ENCODE measurements at regions not wholly inside any gene's neighbourhood (a gene's known extent, or its start where the extent isn't known, plus 50 kb on each side); places are given as distances from the start of the nearest gene placed in this dataset.
"Not testable (repeated sequence)": the region's sequence is repeated elsewhere in the genome, so short reads cannot be mapped to it uniquely, and the experiment has no call there.

DNA sequence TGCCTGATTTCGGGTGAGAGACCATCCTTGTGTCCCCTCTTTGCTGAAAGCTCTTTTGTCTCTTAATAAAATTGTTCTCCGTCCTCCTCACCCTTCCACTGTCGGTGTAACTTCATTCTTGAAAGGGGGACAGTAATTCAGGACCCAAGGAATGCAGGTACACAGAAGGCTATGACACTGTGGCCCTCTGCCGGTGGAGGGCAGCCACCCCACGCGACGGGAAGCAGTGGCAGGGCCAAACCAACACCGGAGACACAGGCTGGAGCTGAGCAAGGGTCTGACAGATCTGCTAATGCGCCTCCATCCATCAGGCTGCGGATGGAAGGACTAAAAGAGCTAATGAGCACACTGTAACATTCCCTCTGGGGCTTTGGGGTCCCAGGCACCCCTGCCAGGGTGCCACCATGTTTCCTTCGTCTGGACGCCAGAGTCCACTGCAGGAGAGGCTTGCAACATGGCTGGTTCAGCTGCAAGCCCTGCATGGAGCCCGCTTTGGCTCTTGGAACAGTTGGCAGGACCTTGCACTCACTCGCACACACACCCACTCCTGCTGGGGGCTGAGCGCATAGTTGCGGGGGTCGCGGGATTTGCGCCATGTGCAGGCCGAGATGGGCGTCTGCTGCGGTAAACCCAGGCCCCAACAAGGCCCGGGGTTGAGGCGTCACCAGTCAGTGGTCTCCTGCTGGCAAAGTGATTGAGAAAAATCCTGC, 544.1 kb upstream of the CDH7 start:
- H3K4me1 ChIP-seq (ENCODE audit: insufficient read depth, low read length) = no peaks in the 10 kb centered on the region
- H3F3A ChIP-seq (ENCODE audit: low read length, unreplicated experiment) = no peaks in the 10 kb centered on the region
- H3K79me2 ChIP-seq (ENCODE audit: low read length) = no peaks in the 10 kb centered on the region
- H3K9ac ChIP-seq (ENCODE audit: low read length) = no peak overlapping the region
- ChIA-PET CTCF (no interaction called here), POLR2A (ENCODE audit: unreplicated experiment) (no interaction called here)
- intact Hi-C loops (cut with micrococcal nuclease) = no loop called here
- no peak overlapping the region for H3K4me2 ChIP-seq (ENCODE audit: low read length)
- H3K9me2 ChIP-seq (replicated peaks; ENCODE audit: low read length) = no peaks in the 10 kb centered on the region
- ATAC-seq (peak; percentile 49; the same call in 1 of the 2 replicates), DNase-seq (peak; percentile 32)
- no peaks in the 10 kb centered on the region for H4K20me1 ChIP-seq (ENCODE audit: low read length)
- no peaks in the 10 kb centered on the region for H3K36me3 ChIP-seq (ENCODE audit: low read depth, low read length)
- H3K9me3 ChIP-seq (ENCODE audit: low read length) = no peaks in the 10 kb centered on the region
- no peak overlapping the region for H3K4me3 ChIP-seq (ENCODE audit: low read length)
- H3K27ac ChIP-seq (ENCODE audit: low read length) = no peak overlapping the region
- TF ChIP-seq CTCF (conservative IDR thresholded peaks at IDR 0.05; ENCODE audit: low read depth, low read length) (peak; percentile 63), EZH2phosphoT487 (IDR thresholded peaks at IDR 0.05; ENCODE audit: borderline replicate concordance, low read length) (no peak)
- peak overlapping the region; percentile 45; the same call in 1 of the 2 replicates for H2AFZ ChIP-seq (ENCODE audit: low read length)
- H3K27me3 ChIP-seq (ENCODE audit: low read length) = no peaks in the 10 kb centered on the region
- BruUV-seq (replicated peaks) = no TSS peak

DNA sequence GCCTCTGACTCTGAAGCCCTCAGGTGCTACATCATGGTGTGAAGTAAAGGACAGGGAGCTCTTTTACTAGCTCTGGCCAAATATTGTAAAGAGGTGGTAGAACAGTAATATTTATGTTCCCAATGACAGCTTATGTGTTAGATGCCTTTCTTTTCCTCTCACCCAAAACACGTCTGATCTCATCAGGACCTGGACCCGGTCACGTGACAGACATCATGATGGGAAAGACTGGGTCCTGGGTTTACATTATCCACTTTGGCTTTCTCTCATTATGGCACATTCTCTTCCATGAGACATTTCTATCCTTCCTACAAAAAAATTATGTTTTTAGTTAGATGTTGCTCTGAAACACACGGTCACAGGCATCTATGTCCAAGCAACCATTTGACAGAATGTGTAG, 548.7 kb upstream of the CDH7 start:
- no TSS peak for BruUV-seq (replicated peaks)
- no peak overlapping the region for H3K9ac ChIP-seq (ENCODE audit: low read length)
- no peaks in the 10 kb centered on the region for H3F3A ChIP-seq (ENCODE audit: low read length, unreplicated experiment)
- H3K27me3 ChIP-seq (ENCODE audit: low read length) = no peaks in the 10 kb centered on the region
- no peak overlapping the region for H3K4me2 ChIP-seq (ENCODE audit: low read length)
- no peaks in the 10 kb centered on the region for H3K9me3 ChIP-seq (ENCODE audit: low read length)
- ATAC-seq (no peak), DNase-seq (no peak)
- POLR2A ChIA-PET (ENCODE audit: unreplicated experiment) = no interaction called here
- no peaks in the 10 kb centered on the region for H4K20me1 ChIP-seq (ENCODE audit: low read length)
- H3K27ac ChIP-seq (ENCODE audit: low read length) = no peak overlapping the region
- intact Hi-C loops (cut with micrococcal nuclease) = no loop called here
- no peaks in the 10 kb centered on the region for H3K36me3 ChIP-seq (ENCODE audit: low read depth, low read length)
- H3K9me2 ChIP-seq (replicated peaks; ENCODE audit: low read length) = no peaks in the 10 kb centered on the region
- H2AFZ ChIP-seq (ENCODE audit: low read length) = no peak overlapping the region
- H3K79me2 ChIP-seq (ENCODE audit: low read length) = no peaks in the 10 kb centered on the region
- H3K4me3 ChIP-seq (ENCODE audit: low read length) = no peak overlapping the region
- TF ChIP-seq CTCF (conservative IDR thresholded peaks at IDR 0.05; ENCODE audit: low read depth, low read length) (no peak), EZH2phosphoT487 (IDR thresholded peaks at IDR 0.05; ENCODE audit: borderline replicate concordance, low read length) (no peak), EZH2 (IDR thresholded peaks at IDR 0.05; ENCODE audit: low read length, unreplicated experiment) (no peak)
- no peaks in the 10 kb centered on the region for H3K4me1 ChIP-seq (ENCODE audit: insufficient read depth, low read length)
- CTCF ChIA-PET = no interaction called here

- intact Hi-C loops (cut with micrococcal nuclease) = no loop called here
- no TSS peak for BruUV-seq (replicated peaks)
These were observed 575.1 kb upstream of the CDH7 start for GRCh38 chr18:65175681-65176080.

GRCh38 chr18:65162086-65162485, 588.7 kb upstream of the CDH7 start:
- CTCF ChIA-PET; POLR2A ChIA-PET (ENCODE audit: unreplicated experiment); BruUV-seq (replicated peaks): not testable (repeated sequence)

More at GRCh38 chr18:65175681-65176080, 575.1 kb upstream of the CDH7 start:
- Histone ChIP-seq H4K20me1 (ENCODE audit: low read length) (no peaks in the 10 kb centered on the region), H3K27me3 (ENCODE audit: low read length) (no peaks in the 10 kb centered on the region), H3K79me2 (ENCODE audit: low read length) (no peaks in the 10 kb centered on the region), H3K4me2 (ENCODE audit: low read length) (no peak overlapping the region), H3K4me3 (ENCODE audit: low read length) (no peak overlapping the region), H3K36me3 (ENCODE audit: low read depth, low read length) (no peaks in the 10 kb centered on the region), H3K27ac (ENCODE audit: low read length) (no peak overlapping the region), H3K9me3 (ENCODE audit: low read length) (no peaks in the 10 kb centered on the region), H2AFZ (ENCODE audit: low read length) (no peak overlapping the region), H3K9me2 (replicated peaks; ENCODE audit: low read length) (no peaks in the 10 kb centered on the region), H3K9ac (ENCODE audit: low read length) (no peak overlapping the region), H3F3A (ENCODE audit: low read length, unreplicated experiment) (no peaks in the 10 kb centered on the region), H3K4me1 (ENCODE audit: insufficient read depth, low read length) (no peaks in the 10 kb centered on the region)
- ChIA-PET POLR2A (ENCODE audit: unreplicated experiment) (no interaction called here), CTCF (no interaction called here)
- ATAC-seq (no peak), DNase-seq (no peak)
- TF ChIP-seq EZH2 (IDR thresholded peaks at IDR 0.05; ENCODE audit: low read length, unreplicated experiment) (no peak), CTCF (conservative IDR thresholded peaks at IDR 0.05; ENCODE audit: low read depth, low read length) (no peak), EZH2phosphoT487 (IDR thresholded peaks at IDR 0.05; ENCODE audit: borderline replicate concordance, low read length) (no peak)

More at GRCh38 chr18:65162086-65162485, 588.7 kb upstream of the CDH7 start:
- DNase-seq; ATAC-seq; H3K4me3 ChIP-seq (ENCODE audit: low read length); intact Hi-C loops (cut with micrococcal nuclease); H3K9ac ChIP-seq (ENCODE audit: low read length); H2AFZ ChIP-seq (ENCODE audit: low read length); H3F3A ChIP-seq (ENCODE audit: low read length, unreplicated experiment); H3K79me2 ChIP-seq (ENCODE audit: low read length); H4K20me1 ChIP-seq (ENCODE audit: low read length); H3K9me3 ChIP-seq (ENCODE audit: low read length); H3K27me3 ChIP-seq (ENCODE audit: low read length); H3K27ac ChIP-seq (ENCODE audit: low read length); H3K36me3 ChIP-seq (ENCODE audit: low read depth, low read length); H3K4me2 ChIP-seq (ENCODE audit: low read length); H3K4me1 ChIP-seq (ENCODE audit: insufficient read depth, low read length); H3K9me2 ChIP-seq (replicated peaks; ENCODE audit: low read length): not testable (repeated sequence)

Data from PC-3 (cell line).